ENCODE measurements at regions not wholly inside any gene's neighbourhood (a gene's known extent, or its start where the extent isn't known, plus 50 kb on each side); places are given as distances from the start of the nearest gene placed in this dataset.

DNA sequence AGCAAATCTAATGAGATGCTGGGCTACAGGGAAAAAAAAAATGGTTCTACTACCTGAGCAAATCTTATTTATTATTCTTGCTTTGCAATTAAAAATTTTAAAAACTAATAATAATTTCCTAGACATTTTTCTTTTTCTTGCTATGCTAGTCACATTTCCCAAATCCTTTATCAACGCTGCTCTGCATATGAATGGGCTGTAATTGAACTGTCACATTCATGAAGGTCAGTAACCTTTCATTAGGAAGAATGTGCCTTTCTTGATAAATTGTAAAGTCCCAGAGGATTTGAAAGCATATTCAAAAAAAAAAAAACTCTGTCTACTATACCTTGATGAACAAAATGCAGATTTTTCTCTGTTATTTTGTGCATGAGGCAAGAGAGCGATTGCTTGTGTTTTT is 538.7 kb upstream of the ID4 start:
- TF ChIP-seq, protein P1, sequence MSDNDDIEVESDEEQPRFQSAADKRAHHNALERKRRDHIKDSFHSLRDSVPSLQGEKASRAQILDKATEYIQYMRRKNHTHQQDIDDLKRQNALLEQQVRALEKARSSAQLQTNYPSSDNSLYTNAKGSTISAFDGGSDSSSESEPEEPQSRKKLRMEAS (IDR thresholded peaks at IDR 0.05; ENCODE audit: insufficient read depth, insufficient read length): no peak
- TF ChIP-seq GATA2 (IDR thresholded peaks at IDR 0.05; ENCODE audit: insufficient read depth, insufficient read length, low read depth, low read length) (no peak), JUN (IDR thresholded peaks at IDR 0.05; ENCODE audit: borderline replicate concordance, insufficient read depth, insufficient read length, low read depth) (no peak), EZH2 (IDR thresholded peaks at IDR 0.05; ENCODE audit: borderline replicate concordance, low read depth, low read length, severe bottlenecking) (no peak), MYC (IDR thresholded peaks at IDR 0.05; ENCODE audit: low read depth, low read length) (no peak), FOS (IDR thresholded peaks at IDR 0.05; ENCODE audit: borderline replicate concordance, insufficient read depth, low read length) (no peak), POLR2A (IDR thresholded peaks at IDR 0.05; ENCODE audit: low read depth, low read length) (no peak), POLR2AphosphoS5 (IDR thresholded peaks at IDR 0.05; ENCODE audit: insufficient read depth, low read depth, low read length) (no peak)
- TF ChIP-seq, protein P2, sequence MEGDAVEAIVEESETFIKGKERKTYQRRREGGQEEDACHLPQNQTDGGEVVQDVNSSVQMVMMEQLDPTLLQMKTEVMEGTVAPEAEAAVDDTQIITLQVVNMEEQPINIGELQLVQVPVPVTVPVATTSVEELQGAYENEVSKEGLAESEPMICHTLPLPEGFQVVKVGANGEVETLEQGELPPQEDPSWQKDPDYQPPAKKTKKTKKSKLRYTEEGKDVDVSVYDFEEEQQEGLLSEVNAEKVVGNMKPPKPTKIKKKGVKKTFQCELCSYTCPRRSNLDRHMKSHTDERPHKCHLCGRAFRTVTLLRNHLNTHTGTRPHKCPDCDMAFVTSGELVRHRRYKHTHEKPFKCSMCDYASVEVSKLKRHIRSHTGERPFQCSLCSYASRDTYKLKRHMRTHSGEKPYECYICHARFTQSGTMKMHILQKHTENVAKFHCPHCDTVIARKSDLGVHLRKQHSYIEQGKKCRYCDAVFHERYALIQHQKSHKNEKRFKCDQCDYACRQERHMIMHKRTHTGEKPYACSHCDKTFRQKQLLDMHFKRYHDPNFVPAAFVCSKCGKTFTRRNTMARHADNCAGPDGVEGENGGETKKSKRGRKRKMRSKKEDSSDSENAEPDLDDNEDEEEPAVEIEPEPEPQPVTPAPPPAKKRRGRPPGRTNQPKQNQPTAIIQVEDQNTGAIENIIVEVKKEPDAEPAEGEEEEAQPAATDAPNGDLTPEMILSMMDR (IDR thresholded peaks at IDR 0.05; ENCODE audit: extremely low read depth in 1 of 2, insufficient read depth in 1 of 2, low read depth in 1 of 2, low read length in 2 of 2): no peak
- no peak overlapping the region for H3K27ac ChIP-seq (ENCODE audit: insufficient read depth, low read depth, low read length)
- no peaks in the 10 kb centered on the region for H3K79me2 ChIP-seq (ENCODE audit: control insufficient read depth, insufficient read depth, low read length)
- H3K9ac ChIP-seq (replicated peaks; ENCODE audit: extremely low read depth, insufficient read depth, low read length): no peak overlapping the region
- FAIRE-seq (no peak), DNase-seq (ENCODE audit: low read depth, low spot score) (no peak)
- H3K9me1 ChIP-seq (replicated peaks; ENCODE audit: control insufficient read depth, extremely low read depth, insufficient read depth, low read length): no peaks in the 10 kb centered on the region
- H3K4me2 ChIP-seq (ENCODE audit: insufficient read depth, low read length): no peak overlapping the region
- no peak overlapping the region for H2AFZ ChIP-seq (ENCODE audit: low read depth, low read length)
- POLR2A ChIA-PET: no interaction called here
- no peaks in the 10 kb centered on the region for H3K4me1 ChIP-seq (ENCODE audit: control insufficient read depth, extremely low read depth, insufficient read depth, low read length)
- H3K4me3 ChIP-seq (replicated peaks in 1 of 3; ENCODE audit: insufficient read depth in 1 of 3, low read depth in 1 of 3, low read length in 3 of 3): no peak overlapping the region
- no peaks in the 10 kb centered on the region for H3K36me3 ChIP-seq (ENCODE audit: control insufficient read depth in 2 of 2, extremely low read depth in 1 of 2, insufficient read depth in 2 of 2, low read length in 2 of 2)
- H3K27me3 ChIP-seq (ENCODE audit: control insufficient read depth in 2 of 2, insufficient read depth in 2 of 2, low read length in 2 of 2): no peaks in the 10 kb centered on the region
- no peaks in the 10 kb centered on the region for H4K20me1 ChIP-seq (replicated peaks; ENCODE audit: control insufficient read depth, extremely low read depth, insufficient read depth, low read length)
- H3K9me3 ChIP-seq (replicated peaks; ENCODE audit: control insufficient read depth, insufficient read depth, low read length): peaks cover 13% of the 10 kb centered on the region
- intact Hi-C loops (cut with micrococcal nuclease) (no loop called here), dilution Hi-C loops (cut with MboI; ENCODE audit: extremely low pct_ligation_motif_present, low sequenced_read_pairs) (no loop called here)
- no TSS peak for BruUV-seq (replicated peaks)
- CTCF ChIA-PET: no interaction called here

Data from endothelial cell of umbilical vein (primary cell).